ENCODE measurements at regions not wholly inside any gene's neighbourhood (a gene's known extent, or its start where the extent isn't known, plus 50 kb on each side); places are given as distances from the start of the nearest gene placed in this dataset.

GRCh38 chrX:155715141-155715540 lies 102.4 kb upstream of the TMLHE start:
- H3K36me3 ChIP-seq (replicated peaks in 1 of 2): no peaks in the 10 kb centered on the region
- no peak overlapping the region for H3K27ac ChIP-seq
- DNase-seq: no peak
- TF ChIP-seq POLR2A (IDR thresholded peaks at IDR 0.05): no peak
- TF ChIP-seq, protein P1, sequence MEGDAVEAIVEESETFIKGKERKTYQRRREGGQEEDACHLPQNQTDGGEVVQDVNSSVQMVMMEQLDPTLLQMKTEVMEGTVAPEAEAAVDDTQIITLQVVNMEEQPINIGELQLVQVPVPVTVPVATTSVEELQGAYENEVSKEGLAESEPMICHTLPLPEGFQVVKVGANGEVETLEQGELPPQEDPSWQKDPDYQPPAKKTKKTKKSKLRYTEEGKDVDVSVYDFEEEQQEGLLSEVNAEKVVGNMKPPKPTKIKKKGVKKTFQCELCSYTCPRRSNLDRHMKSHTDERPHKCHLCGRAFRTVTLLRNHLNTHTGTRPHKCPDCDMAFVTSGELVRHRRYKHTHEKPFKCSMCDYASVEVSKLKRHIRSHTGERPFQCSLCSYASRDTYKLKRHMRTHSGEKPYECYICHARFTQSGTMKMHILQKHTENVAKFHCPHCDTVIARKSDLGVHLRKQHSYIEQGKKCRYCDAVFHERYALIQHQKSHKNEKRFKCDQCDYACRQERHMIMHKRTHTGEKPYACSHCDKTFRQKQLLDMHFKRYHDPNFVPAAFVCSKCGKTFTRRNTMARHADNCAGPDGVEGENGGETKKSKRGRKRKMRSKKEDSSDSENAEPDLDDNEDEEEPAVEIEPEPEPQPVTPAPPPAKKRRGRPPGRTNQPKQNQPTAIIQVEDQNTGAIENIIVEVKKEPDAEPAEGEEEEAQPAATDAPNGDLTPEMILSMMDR (IDR thresholded peaks at IDR 0.05): no peak
- 36 to 50% (median 43%) methylated on average over 1 of the region's 1 CpG for WGBS, 4 donors
- H3K4me3 ChIP-seq: no peak overlapping the region
- no peaks in the 10 kb centered on the region for H3K27me3 ChIP-seq
- H3K4me1 ChIP-seq (replicated peaks in 1 of 2): no peaks in the 10 kb centered on the region
- peaks cover 0 to 7% (median 0%) of the 10 kb centered on the region in 3 donors for H3K9me3 ChIP-seq (replicated peaks in 1 of 3)
- intact Hi-C loops (cut with DNase I): no loop called here

- Histone ChIP-seq H3K27me3 (no peaks in the 10 kb centered on the region), H3K4me3 (no peak overlapping the region), H3K36me3 (replicated peaks in 1 of 2) (no peaks in the 10 kb centered on the region), H3K27ac (no peak overlapping the region), H3K4me1 (replicated peaks in 1 of 2) (no peaks in the 10 kb centered on the region), H3K9me3 (replicated peaks in 1 of 3) (no peaks in the 10 kb centered on the region)
- no peak for DNase-seq
- WGBS, 4 donors: 79 to 97% (median 94%) methylated on average over 1 of the region's 1 CpG
- TF ChIP-seq, protein P1 (IDR thresholded peaks at IDR 0.05): no peak
- TF ChIP-seq POLR2A (IDR thresholded peaks at IDR 0.05): no peak
- intact Hi-C loops (cut with DNase I): no loop called here
Measured at GRCh38 chrX:155695419-155695818, 82.7 kb upstream of the TMLHE start.

GRCh38 chrX:155694649-155695048 lies 81.9 kb upstream of the TMLHE start:
- intact Hi-C loops (cut with DNase I): no loop called here
- H3K4me3 ChIP-seq: no peak overlapping the region
- TF ChIP-seq POLR2A (IDR thresholded peaks at IDR 0.05): no peak
- TF ChIP-seq, protein P1 (IDR thresholded peaks at IDR 0.05): no peak
- no peak overlapping the region for H3K27ac ChIP-seq
- no peaks in the 10 kb centered on the region for H3K27me3 ChIP-seq
- DNase-seq: no peak
- WGBS, 4 donors: 72 to 98% (median 89%) methylated on average over 5 of the region's 5 CpGs
- H3K4me1 ChIP-seq (replicated peaks in 1 of 2): no peaks in the 10 kb centered on the region
- no peaks in the 10 kb centered on the region for H3K9me3 ChIP-seq (replicated peaks in 1 of 3)
- no peaks in the 10 kb centered on the region for H3K36me3 ChIP-seq (replicated peaks in 1 of 2)

DNA sequence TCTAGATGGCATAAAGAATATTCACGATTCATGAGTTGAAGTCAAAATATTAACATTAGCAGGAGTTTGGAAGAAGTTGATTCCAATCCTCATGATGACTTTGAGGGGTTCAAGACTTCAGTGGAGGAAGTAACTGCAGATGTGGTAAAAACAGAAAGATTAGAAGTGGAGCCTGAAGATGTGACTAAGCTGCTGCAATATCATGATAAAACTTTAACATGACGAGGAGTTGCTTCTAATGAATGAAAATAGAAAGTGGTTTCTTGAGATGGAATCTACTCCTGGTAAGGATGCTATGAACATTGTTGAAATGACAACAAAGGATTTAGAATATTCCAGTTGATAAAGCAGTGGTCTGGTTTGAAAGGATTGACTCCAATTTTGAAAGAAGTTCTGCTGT lies 70.1 kb upstream of the TMLHE start:
- no peaks in the 10 kb centered on the region for H3K4me1 ChIP-seq (replicated peaks in 1 of 2)
- no peak for DNase-seq
- intact Hi-C loops (cut with DNase I): no loop called here
- no peak overlapping the region for H3K27ac ChIP-seq
- H3K4me3 ChIP-seq: no peak overlapping the region
- H3K27me3 ChIP-seq: no peaks in the 10 kb centered on the region
- no peaks in the 10 kb centered on the region for H3K9me3 ChIP-seq (replicated peaks in 1 of 3)
- TF ChIP-seq, protein P1 (IDR thresholded peaks at IDR 0.05): no peak
- no peak for TF ChIP-seq POLR2A (IDR thresholded peaks at IDR 0.05)
- 52 to 82% (median 67%) methylated on average over 2 of the region's 2 CpGs for WGBS, 4 donors
- no peaks in the 10 kb centered on the region for H3K36me3 ChIP-seq (replicated peaks in 1 of 2)

All from adrenal gland (tissue), 9 donors.